ENCODE measurements at regions not wholly inside any gene's neighbourhood (a gene's known extent, or its start where the extent isn't known, plus 50 kb on each side); places are given as distances from the start of the nearest gene placed in this dataset.
"Not testable (repeated sequence)": the region's sequence is repeated elsewhere in the genome, so short reads cannot be mapped to it uniquely, and the experiment has no call there.

GRCh38 chr4:148608968-148609367 is 166.8 kb upstream of the NR3C2 start (continued):
- TF ChIP-seq, protein P1, sequence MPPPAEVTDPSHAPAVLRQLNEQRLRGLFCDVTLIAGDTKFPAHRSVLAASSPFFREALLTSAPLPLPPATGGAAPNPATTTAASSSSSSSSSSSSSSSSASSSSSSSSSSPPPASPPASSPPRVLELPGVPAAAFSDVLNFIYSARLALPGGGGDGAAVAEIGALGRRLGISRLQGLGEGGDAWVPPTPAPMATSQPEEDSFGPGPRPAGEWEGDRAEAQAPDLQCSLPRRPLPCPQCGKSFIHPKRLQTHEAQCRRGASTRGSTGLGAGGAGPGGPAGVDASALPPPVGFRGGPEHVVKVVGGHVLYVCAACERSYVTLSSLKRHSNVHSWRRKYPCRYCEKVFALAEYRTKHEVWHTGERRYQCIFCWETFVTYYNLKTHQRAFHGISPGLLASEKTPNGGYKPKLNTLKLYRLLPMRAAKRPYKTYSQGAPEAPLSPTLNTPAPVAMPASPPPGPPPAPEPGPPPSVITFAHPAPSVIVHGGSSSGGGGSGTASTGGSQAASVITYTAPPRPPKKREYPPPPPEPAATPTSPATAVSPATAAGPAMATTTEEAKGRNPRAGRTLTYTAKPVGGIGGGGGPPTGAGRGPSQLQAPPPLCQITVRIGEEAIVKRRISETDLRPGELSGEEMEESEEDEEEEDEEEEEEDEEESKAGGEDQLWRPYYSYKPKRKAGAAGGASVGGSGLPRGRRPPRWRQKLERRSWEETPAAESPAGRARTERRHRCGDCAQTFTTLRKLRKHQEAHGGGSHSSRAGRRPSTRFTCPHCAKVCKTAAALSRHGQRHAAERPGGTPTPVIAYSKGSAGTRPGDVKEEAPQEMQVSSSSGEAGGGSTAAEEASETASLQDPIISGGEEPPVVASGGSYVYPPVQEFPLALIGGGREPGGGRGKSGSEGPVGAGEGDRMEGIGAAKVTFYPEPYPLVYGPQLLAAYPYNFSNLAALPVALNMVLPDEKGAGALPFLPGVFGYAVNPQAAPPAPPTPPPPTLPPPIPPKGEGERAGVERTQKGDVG (CRISPR knock-in tag; IDR thresholded peaks at IDR 0.05), result no peak
- no peak for TF ChIP-seq MXI1 (IDR thresholded peaks at IDR 0.05; ENCODE audit: low read depth, low read length)

- H3K27ac ChIP-seq (ENCODE audit: control insufficient read depth, insufficient read depth); BruUV-seq (replicated peaks); POLR2A ChIA-PET; CTCF ChIA-PET; H3K4me2 ChIP-seq (ENCODE audit: control insufficient read depth, insufficient read depth); H3K79me2 ChIP-seq (ENCODE audit: control insufficient read depth, insufficient read depth, low read length); H3K4me1 ChIP-seq (ENCODE audit: control insufficient read depth, insufficient read depth, low read length); H3K27me3 ChIP-seq (replicated peaks in 1 of 2; ENCODE audit: control insufficient read depth in 2 of 2, insufficient read depth in 2 of 2, low read length in 1 of 2); H2AFZ ChIP-seq (ENCODE audit: control insufficient read depth, low read depth, low read length); H3K4me3 ChIP-seq; H4K20me1 ChIP-seq (ENCODE audit: control insufficient read depth, insufficient read depth); SMC1A ChIA-PET (ENCODE audit: uncharacterized antibody, unreplicated experiment); H3K9me3 ChIP-seq (replicated peaks; ENCODE audit: control insufficient read depth, insufficient read depth, low read length); ATAC-seq; intact Hi-C loops (cut with micrococcal nuclease; ENCODE audit: unreplicated experiment); DNase-seq (ENCODE audit: low read depth, low spot score); FAIRE-seq; RAD21 ChIA-PET (ENCODE audit: unreplicated experiment); H3K9ac ChIP-seq (ENCODE audit: control insufficient read depth, insufficient read depth, low read length); in situ Hi-C loops (cut with MboI); H3K36me3 ChIP-seq (ENCODE audit: control insufficient read depth in 2 of 2, insufficient read depth in 2 of 2, low read length in 1 of 2): not testable (repeated sequence)
- 28% methylated on average over 14 of the region's 14 CpGs for WGBS (ENCODE audit: insufficient coverage, insufficient replicate concordance, low lambda C conversion rate, missing lambda C conversion rate)
These were observed 156.4 kb upstream of the NR3C2 start for GRCh38 chr4:148598418-148599207.

All from GM12878 (cell line).